GM23338 (cell line): ENCODE measurements at regions not wholly inside any gene's neighbourhood (a gene's known extent, or its start where the extent isn't known, plus 50 kb on each side); places are given as distances from the start of the nearest gene placed in this dataset.

Experiments used
- POLR2AphosphoS5 ChIP-seq: IDR thresholded peaks from 2 replicates; pipeline ENCODE4 v1.6.1; 2016; ENCODE audit warnings: antibody characterized with exemption, low read depth
- TF ChIP-seq, protein P1 (sequence below), 2 experiments: fragments of 200-600 bp in 1 of 2; sonication (generic) in 1 of 2; conservative IDR thresholded peaks; 2 replicates each; pipeline versions ENCODE4 v1.5.1 to v1.6.1; 2016 to 2017; ENCODE audit warnings: antibody characterized with exemption in 2 of 2, low read depth in 2 of 2, mild to moderate bottlenecking in 2 of 2, moderate library complexity in 1 of 2

DNA sequence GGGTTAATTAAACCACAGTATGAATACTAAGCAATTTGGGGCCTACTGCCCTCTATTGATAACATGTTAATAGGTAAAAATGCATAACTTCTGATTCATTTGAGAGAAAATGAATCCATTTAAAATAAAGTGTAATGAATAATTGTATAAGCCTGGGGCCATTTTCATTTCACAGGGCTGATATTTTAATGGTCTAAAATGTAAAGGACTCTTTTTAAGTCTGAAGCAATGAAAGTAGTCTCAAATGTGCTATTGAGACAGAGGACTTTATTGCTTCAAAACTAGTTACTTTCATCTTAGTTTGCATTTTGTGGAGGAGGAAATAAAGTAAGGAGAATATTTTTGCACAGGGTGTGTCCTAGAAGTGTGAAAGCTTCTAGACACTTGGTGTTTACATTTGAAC, 155.4 kb downstream of the TLR5 start:
- TF ChIP-seq, protein P1, sequence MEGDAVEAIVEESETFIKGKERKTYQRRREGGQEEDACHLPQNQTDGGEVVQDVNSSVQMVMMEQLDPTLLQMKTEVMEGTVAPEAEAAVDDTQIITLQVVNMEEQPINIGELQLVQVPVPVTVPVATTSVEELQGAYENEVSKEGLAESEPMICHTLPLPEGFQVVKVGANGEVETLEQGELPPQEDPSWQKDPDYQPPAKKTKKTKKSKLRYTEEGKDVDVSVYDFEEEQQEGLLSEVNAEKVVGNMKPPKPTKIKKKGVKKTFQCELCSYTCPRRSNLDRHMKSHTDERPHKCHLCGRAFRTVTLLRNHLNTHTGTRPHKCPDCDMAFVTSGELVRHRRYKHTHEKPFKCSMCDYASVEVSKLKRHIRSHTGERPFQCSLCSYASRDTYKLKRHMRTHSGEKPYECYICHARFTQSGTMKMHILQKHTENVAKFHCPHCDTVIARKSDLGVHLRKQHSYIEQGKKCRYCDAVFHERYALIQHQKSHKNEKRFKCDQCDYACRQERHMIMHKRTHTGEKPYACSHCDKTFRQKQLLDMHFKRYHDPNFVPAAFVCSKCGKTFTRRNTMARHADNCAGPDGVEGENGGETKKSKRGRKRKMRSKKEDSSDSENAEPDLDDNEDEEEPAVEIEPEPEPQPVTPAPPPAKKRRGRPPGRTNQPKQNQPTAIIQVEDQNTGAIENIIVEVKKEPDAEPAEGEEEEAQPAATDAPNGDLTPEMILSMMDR (conservative IDR thresholded peaks at IDR 0.05; ENCODE audit: low read depth in 2 of 2): no peak
- TF ChIP-seq POLR2AphosphoS5: no peak
